ENCODE measurements at regions not wholly inside any gene's neighbourhood (a gene's known extent, or its start where the extent isn't known, plus 50 kb on each side); places are given as distances from the start of the nearest gene placed in this dataset.

- H3K36me3 ChIP-seq (ENCODE audit: control insufficient read depth, insufficient read depth, low read length): no peaks in the 10 kb centered on the region
- no peak overlapping the region for H3K4me2 ChIP-seq (ENCODE audit: low read length)
- H3K79me2 ChIP-seq: no peaks in the 10 kb centered on the region
- no peaks in the 10 kb centered on the region for H3K4me1 ChIP-seq
- no peak overlapping the region for H3K27ac ChIP-seq
- no peaks in the 10 kb centered on the region for H3K9me3 ChIP-seq (ENCODE audit: control insufficient read depth, low read length)
- TF ChIP-seq, protein P1, sequence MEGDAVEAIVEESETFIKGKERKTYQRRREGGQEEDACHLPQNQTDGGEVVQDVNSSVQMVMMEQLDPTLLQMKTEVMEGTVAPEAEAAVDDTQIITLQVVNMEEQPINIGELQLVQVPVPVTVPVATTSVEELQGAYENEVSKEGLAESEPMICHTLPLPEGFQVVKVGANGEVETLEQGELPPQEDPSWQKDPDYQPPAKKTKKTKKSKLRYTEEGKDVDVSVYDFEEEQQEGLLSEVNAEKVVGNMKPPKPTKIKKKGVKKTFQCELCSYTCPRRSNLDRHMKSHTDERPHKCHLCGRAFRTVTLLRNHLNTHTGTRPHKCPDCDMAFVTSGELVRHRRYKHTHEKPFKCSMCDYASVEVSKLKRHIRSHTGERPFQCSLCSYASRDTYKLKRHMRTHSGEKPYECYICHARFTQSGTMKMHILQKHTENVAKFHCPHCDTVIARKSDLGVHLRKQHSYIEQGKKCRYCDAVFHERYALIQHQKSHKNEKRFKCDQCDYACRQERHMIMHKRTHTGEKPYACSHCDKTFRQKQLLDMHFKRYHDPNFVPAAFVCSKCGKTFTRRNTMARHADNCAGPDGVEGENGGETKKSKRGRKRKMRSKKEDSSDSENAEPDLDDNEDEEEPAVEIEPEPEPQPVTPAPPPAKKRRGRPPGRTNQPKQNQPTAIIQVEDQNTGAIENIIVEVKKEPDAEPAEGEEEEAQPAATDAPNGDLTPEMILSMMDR (IDR thresholded peaks at IDR 0.05): no peak
- no peaks in the 10 kb centered on the region for H3K27me3 ChIP-seq (ENCODE audit: control insufficient read depth, insufficient read depth, low read length)
- H2AFZ ChIP-seq: no peak overlapping the region
- H3K9ac ChIP-seq: no peak overlapping the region
- no peak overlapping the region for H3K4me3 ChIP-seq (ENCODE audit: low read depth, low read length)
These were observed 251.2 kb upstream of the SPRY2 start for GRCh38 chr13:80591976-80592740.

DNA sequence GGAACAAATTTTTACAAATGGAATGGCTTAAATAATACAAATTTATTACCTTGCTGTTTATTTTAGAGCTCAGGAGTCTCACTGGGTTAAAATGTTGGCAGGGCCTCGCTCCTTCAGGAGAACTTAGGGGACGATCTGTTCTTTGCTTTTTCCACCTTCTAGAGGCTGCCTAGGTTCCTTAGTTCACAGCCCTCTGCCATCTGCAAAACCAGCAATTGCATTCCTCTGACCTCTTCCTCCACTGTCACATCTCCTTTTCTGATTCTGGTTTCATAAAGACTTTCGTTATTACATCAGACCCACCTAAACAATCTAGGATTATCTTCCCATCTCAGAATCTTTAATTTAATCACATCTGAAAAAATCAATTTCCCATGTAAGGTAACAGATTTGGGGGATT is 249.6 kb upstream of the SPRY2 start:
- TF ChIP-seq, protein P1 (IDR thresholded peaks at IDR 0.05): no peak
- Histone ChIP-seq H3K4me2 (ENCODE audit: low read length) (no peak overlapping the region), H3K4me3 (ENCODE audit: low read depth, low read length) (no peak overlapping the region), H3K27ac (no peak overlapping the region), H3K36me3 (ENCODE audit: control insufficient read depth, insufficient read depth, low read length) (no peaks in the 10 kb centered on the region), H3K9me3 (ENCODE audit: control insufficient read depth, low read length) (no peaks in the 10 kb centered on the region), H2AFZ (no peak overlapping the region), H3K4me1 (no peaks in the 10 kb centered on the region), H3K9ac (no peak overlapping the region), H3K79me2 (no peaks in the 10 kb centered on the region), H3K27me3 (ENCODE audit: control insufficient read depth, insufficient read depth, low read length) (no peaks in the 10 kb centered on the region)

- no peak overlapping the region for H3K27ac ChIP-seq
- no peaks in the 10 kb centered on the region for H3K4me1 ChIP-seq
- no peaks in the 10 kb centered on the region for H3K9me3 ChIP-seq (ENCODE audit: control insufficient read depth, low read length)
- H3K4me2 ChIP-seq (ENCODE audit: low read length): no peak overlapping the region
- TF ChIP-seq, protein P1 (IDR thresholded peaks at IDR 0.05): no peak
- no peak overlapping the region for H2AFZ ChIP-seq
- no peaks in the 10 kb centered on the region for H3K36me3 ChIP-seq (ENCODE audit: control insufficient read depth, insufficient read depth, low read length)
- no peaks in the 10 kb centered on the region for H3K27me3 ChIP-seq (ENCODE audit: control insufficient read depth, insufficient read depth, low read length)
- no peak overlapping the region for H3K4me3 ChIP-seq (ENCODE audit: low read depth, low read length)
- H3K9ac ChIP-seq: no peak overlapping the region
- H3K79me2 ChIP-seq: no peaks in the 10 kb centered on the region
These were observed 245.4 kb upstream of the SPRY2 start for GRCh38 chr13:80586356-80586755.

DNA sequence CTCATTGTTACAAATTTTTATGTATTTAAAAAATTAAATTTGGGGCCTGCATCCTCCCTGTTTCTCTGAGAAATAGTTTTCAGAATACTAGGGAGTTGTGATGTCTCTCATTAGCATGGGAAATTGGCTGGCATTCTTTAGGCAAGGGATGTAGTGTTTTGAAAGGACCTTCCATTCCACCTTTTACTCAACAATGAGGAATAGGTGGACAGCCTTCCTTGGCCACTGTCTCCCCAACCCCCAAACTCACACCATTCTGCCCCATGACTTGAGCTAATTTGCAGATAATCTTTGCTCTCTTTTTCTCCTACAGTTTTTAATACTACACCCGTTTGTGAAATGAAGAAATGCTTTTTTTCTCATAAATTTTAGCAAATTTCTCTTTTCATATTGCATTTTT is 244.6 kb upstream of the SPRY2 start:
- H3K4me3 ChIP-seq (ENCODE audit: low read depth, low read length): no peak overlapping the region
- H3K36me3 ChIP-seq (ENCODE audit: control insufficient read depth, insufficient read depth, low read length): no peaks in the 10 kb centered on the region
- H3K9ac ChIP-seq: no peak overlapping the region
- H3K4me2 ChIP-seq (ENCODE audit: low read length): no peak overlapping the region
- H3K79me2 ChIP-seq: no peaks in the 10 kb centered on the region
- no peaks in the 10 kb centered on the region for H3K9me3 ChIP-seq (ENCODE audit: control insufficient read depth, low read length)
- H3K27me3 ChIP-seq (ENCODE audit: control insufficient read depth, insufficient read depth, low read length): no peaks in the 10 kb centered on the region
- H2AFZ ChIP-seq: no peak overlapping the region
- TF ChIP-seq, protein P1 (IDR thresholded peaks at IDR 0.05): no peak
- no peaks in the 10 kb centered on the region for H3K4me1 ChIP-seq
- no peak overlapping the region for H3K27ac ChIP-seq

DNA sequence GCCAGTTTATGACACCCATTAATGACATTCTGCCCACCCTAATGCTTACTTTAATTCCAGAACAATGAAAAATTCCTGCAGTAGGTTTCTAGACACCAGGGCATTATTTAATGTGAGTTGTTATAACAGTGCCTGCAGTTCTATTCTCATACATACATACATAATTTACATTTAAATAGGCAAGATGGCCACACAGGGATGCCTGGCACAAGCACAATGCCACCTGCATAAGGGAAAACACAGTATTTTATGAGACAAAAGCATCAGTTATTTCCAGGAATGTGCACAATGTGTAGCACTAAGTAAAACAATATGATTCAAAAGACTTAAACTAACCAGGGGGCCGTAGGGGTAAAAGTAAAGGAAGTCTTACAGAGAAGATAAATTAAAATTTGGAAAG is 243.9 kb upstream of the SPRY2 start:
- Histone ChIP-seq H3K79me2 (no peaks in the 10 kb centered on the region), H3K4me1 (no peaks in the 10 kb centered on the region), H3K4me2 (ENCODE audit: low read length) (no peak overlapping the region), H3K9me3 (ENCODE audit: control insufficient read depth, low read length) (no peaks in the 10 kb centered on the region), H3K27me3 (ENCODE audit: control insufficient read depth, insufficient read depth, low read length) (no peaks in the 10 kb centered on the region), H3K4me3 (ENCODE audit: low read depth, low read length) (no peak overlapping the region), H2AFZ (no peak overlapping the region), H3K9ac (no peak overlapping the region), H3K36me3 (ENCODE audit: control insufficient read depth, insufficient read depth, low read length) (no peaks in the 10 kb centered on the region), H3K27ac (no peak overlapping the region)
- TF ChIP-seq, protein P1 (IDR thresholded peaks at IDR 0.05): no peak
